Thyroid gland (tissue), 4 donors: ENCODE measurements at regions not wholly inside any gene's neighbourhood (a gene's known extent, or its start where the extent isn't known, plus 50 kb on each side); places are given as distances from the start of the nearest gene placed in this dataset.

Experiments used
- DNase-seq, 2 donors: peaks; one replicate each; pipeline ENCODE4 v3.0.0-alpha.2; 2019
- H3K27ac ChIP-seq, 3 donors: fragments of 200-600 bp; sonication (generic); 1 replicate in 2 of 3; 2 replicates in 1 of 3; pipeline ENCODE4 v1.5.1; 2016 to 2019; ENCODE audit warnings: mild to moderate bottlenecking in 1 of 3, moderate library complexity in 1 of 3
- H3K27me3 ChIP-seq: fragments of 200-600 bp; sonication (generic); one replicate; pipeline ENCODE4 v1.5.1; 2019
- H3K36me3 ChIP-seq, 2 donors: fragments of 200-600 bp; sonication (generic); one replicate each; pipeline ENCODE4 v1.5.1; 2016 to 2019
- H3K4me1 ChIP-seq, 2 donors: fragments of 200-600 bp; sonication (generic); one replicate each; pipeline ENCODE4 v1.5.1; 2017 to 2019
- H3K4me3 ChIP-seq, 3 donors: fragments of 200-600 bp; sonication (generic); replicated peaks in 1 of 3; 1 replicate in 2 of 3; 2 replicates in 1 of 3; pipeline ENCODE4 v1.5.1; 2016; ENCODE audit warnings: mild to moderate bottlenecking in 1 of 3
- H3K9me3 ChIP-seq: fragments of 200-600 bp; sonication (generic); one replicate; pipeline ENCODE4 v1.5.1; 2017
- POLR2A ChIP-seq, 2 donors: fragments of 450-650 bp; IDR thresholded peaks; one replicate each; pipeline ENCODE4 v1.6.1; 2017; ENCODE audit warnings: antibody characterized with exemption in 2 of 2, mild to moderate bottlenecking in 2 of 2, moderate library complexity in 1 of 2
- WGBS, 2 donors: methylation state at CpG; one replicate each; pipeline ENCODE4 v1.1.5; 2017; 5-methylcytosine and 5-hydroxymethylcytosine counted together
- intact Hi-C: fragments of 100-400 bp; cut with DNase I; formaldehyde crosslinking; loops from one replicate; pipeline ENCODE4 v1.15.1; 2023
- TF ChIP-seq, protein P1 (sequence below), 6 experiments: fragments of 200-600 bp in 3 of 6; fragments of 450-650 bp in 3 of 6; sonication (generic) in 3 of 6; IDR thresholded peaks; one replicate each; pipeline ENCODE4 v1.5.1; 2016 to 2019; ENCODE audit warnings: antibody characterized with exemption in 6 of 6, mild to moderate bottlenecking in 2 of 6, inconsistent platforms in 1 of 6, moderate library complexity in 1 of 6

- no peak overlapping the region for H3K4me3 ChIP-seq
- no peaks in the 10 kb centered on the region for H3K36me3 ChIP-seq
- H3K4me1 ChIP-seq, result peaks cover 31 to 34% of the 10 kb centered on the region in 2 donors
- H3K27me3 ChIP-seq, result no peaks in the 10 kb centered on the region
- no peak for DNase-seq
- peak overlapping the region in 1 of 3 donors; percentile 9 for H3K27ac ChIP-seq
- no peak for TF ChIP-seq POLR2A (IDR thresholded peaks at IDR 0.05)
- TF ChIP-seq, protein P1, sequence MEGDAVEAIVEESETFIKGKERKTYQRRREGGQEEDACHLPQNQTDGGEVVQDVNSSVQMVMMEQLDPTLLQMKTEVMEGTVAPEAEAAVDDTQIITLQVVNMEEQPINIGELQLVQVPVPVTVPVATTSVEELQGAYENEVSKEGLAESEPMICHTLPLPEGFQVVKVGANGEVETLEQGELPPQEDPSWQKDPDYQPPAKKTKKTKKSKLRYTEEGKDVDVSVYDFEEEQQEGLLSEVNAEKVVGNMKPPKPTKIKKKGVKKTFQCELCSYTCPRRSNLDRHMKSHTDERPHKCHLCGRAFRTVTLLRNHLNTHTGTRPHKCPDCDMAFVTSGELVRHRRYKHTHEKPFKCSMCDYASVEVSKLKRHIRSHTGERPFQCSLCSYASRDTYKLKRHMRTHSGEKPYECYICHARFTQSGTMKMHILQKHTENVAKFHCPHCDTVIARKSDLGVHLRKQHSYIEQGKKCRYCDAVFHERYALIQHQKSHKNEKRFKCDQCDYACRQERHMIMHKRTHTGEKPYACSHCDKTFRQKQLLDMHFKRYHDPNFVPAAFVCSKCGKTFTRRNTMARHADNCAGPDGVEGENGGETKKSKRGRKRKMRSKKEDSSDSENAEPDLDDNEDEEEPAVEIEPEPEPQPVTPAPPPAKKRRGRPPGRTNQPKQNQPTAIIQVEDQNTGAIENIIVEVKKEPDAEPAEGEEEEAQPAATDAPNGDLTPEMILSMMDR (IDR thresholded peaks at IDR 0.05), result no peak
- intact Hi-C loops, result no loop called here
- 69 to 79% methylated on average over 5 of the region's 5 CpGs for WGBS, 2 donors
- no peaks in the 10 kb centered on the region for H3K9me3 ChIP-seq
Observed at GRCh38 chr1:94322696-94323095, 85.3 kb upstream of the ARHGAP29 start.

DNA sequence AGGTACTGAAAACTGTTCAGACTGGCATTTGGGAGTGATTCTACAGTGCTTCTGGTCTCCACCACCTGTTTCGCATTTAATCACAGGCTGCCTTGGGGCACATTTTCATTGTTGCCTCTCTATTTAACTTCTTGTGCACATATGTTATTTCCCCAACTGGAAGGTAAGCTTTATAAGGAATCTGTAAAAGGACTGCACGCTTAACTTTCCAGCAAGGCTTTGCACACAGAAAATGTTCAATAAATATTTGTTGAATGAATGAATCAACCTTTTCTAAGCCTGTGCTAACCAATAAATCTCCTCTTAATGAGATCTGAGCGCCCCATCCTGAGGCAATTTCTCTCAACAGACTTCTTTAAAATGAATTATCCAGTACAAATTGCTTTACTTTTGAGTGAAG, 84.3 kb upstream of the ARHGAP29 start:
- WGBS, 2 donors, result 93 to 97% methylated on average over 3 of the region's 3 CpGs
- H3K36me3 ChIP-seq, result no peaks in the 10 kb centered on the region
- no peak overlapping the region for H3K4me3 ChIP-seq
- peaks cover 21 to 24% of the 10 kb centered on the region in 2 donors for H3K4me1 ChIP-seq
- H3K9me3 ChIP-seq, result no peaks in the 10 kb centered on the region
- intact Hi-C loops, result no loop called here
- TF ChIP-seq, protein P1 (IDR thresholded peaks at IDR 0.05), result no peak
- no peak for TF ChIP-seq POLR2A (IDR thresholded peaks at IDR 0.05)
- H3K27ac ChIP-seq, result no peak overlapping the region
- no peak for DNase-seq
- H3K27me3 ChIP-seq, result no peaks in the 10 kb centered on the region

DNA sequence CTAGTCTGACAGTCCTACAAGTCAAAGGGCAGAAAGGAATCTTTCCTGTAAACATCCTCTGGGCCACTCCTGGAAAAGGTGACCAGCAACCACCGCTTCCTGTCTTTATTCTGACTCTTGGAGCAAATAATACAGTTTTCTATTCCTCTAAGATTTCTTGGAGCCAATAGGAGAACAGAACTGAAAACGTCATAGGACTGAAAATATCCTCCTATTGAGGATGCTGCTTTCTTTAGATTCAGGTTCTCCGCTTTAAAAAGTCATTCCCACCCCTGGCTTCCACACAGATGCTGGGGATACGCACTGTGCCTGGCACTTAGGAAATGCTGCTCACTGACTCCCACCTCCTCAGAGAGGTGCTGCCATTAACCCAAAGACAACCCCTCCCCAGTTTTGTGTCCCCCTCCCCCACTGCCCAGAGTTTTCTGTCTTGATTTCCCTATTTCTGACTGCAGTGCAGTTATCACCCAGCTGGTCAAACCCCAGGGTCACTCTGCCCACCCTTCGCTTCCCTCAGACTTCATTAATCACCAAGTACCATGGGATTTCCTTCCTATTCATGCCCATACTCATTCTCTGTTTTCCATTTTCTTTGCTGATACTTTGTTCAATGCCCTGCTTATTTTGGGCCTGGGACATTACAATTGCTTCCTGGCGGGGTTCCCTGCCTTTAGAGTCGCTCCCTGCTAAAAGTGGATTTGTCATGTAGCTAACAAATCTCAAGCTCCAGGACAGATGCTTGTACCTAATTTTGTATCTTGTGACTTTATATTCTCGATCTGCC, 82.1 kb upstream of the ARHGAP29 start:
- WGBS, 2 donors, result 71 to 81% methylated on average over 8 of the region's 8 CpGs
- no peak for DNase-seq
- Histone ChIP-seq H3K4me3 (no peak overlapping the region), H3K27me3 (no peaks in the 10 kb centered on the region), H3K36me3 (no peaks in the 10 kb centered on the region), H3K27ac (peak overlapping the region in 2 of 3 donors; percentile 4 to 60), H3K9me3 (no peaks in the 10 kb centered on the region), H3K4me1 (peaks cover 0 to 4% of the 10 kb centered on the region in 2 donors)
- intact Hi-C loops, result no loop called here
- no peak for TF ChIP-seq POLR2A (IDR thresholded peaks at IDR 0.05)
- TF ChIP-seq, protein P1 (IDR thresholded peaks at IDR 0.05), result no peak

- H3K27ac ChIP-seq, result no peak overlapping the region
- TF ChIP-seq, protein P1 (IDR thresholded peaks at IDR 0.05), result no peak
- no peak for TF ChIP-seq POLR2A (IDR thresholded peaks at IDR 0.05)
- 92 to 94% methylated on average over 6 of the region's 6 CpGs for WGBS, 2 donors
- H3K9me3 ChIP-seq, result no peaks in the 10 kb centered on the region
- no peaks in the 10 kb centered on the region for H3K36me3 ChIP-seq
- no peak overlapping the region for H3K4me3 ChIP-seq
- H3K4me1 ChIP-seq, result no peaks in the 10 kb centered on the region
- no peak for DNase-seq
- intact Hi-C loops, result no loop called here
- H3K27me3 ChIP-seq, result no peaks in the 10 kb centered on the region
Observed at GRCh38 chr1:94318505-94319030, 81.2 kb upstream of the ARHGAP29 start.

DNA sequence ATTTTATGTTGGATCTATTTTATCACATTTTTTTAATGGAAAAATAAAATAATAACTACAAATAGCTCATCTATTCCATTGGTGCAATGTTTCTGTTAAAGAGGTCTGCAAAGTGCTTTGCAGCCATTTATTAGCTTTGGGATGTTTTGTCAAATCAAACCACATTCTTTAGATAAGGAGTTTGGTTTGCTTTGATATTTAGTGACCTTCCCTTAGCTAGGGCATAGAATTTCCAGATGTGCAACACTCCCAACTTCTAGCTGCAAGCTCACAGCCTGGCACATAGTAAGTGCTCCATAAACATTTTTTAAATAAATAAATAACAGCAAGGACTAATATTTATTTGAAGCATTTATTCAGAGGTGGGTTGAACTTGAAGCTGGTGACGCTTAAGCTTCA, 80.4 kb upstream of the ARHGAP29 start:
- Histone ChIP-seq H3K27ac (no peak overlapping the region), H3K4me3 (no peak overlapping the region), H3K9me3 (no peaks in the 10 kb centered on the region), H3K4me1 (no peaks in the 10 kb centered on the region), H3K27me3 (no peaks in the 10 kb centered on the region), H3K36me3 (no peaks in the 10 kb centered on the region)
- TF ChIP-seq, protein P1 (IDR thresholded peaks at IDR 0.05), result no peak
- no peak for TF ChIP-seq POLR2A (IDR thresholded peaks at IDR 0.05)
- 91 to 97% methylated on average over 1 of the region's 1 CpG for WGBS, 2 donors
- intact Hi-C loops, result no loop called here
- DNase-seq, result no peak
